ENCODE measurements at regions not wholly inside any gene's neighbourhood (a gene's known extent, or its start where the extent isn't known, plus 50 kb on each side); places are given as distances from the start of the nearest gene placed in this dataset.

GRCh38 chr2:58965602-58966001, 724.5 kb upstream of the FANCL start:
- Histone ChIP-seq H3K9me3 (ENCODE audit: low read length) (no peaks in the 10 kb centered on the region), H3K4me3 (ENCODE audit: low read length) (no peak overlapping the region), H3K9me2 (ENCODE audit: insufficient read depth, low read length) (no peaks in the 10 kb centered on the region), H4K20me1 (ENCODE audit: insufficient read depth) (no peaks in the 10 kb centered on the region), H3K36me3 (ENCODE audit: insufficient read depth, low read length) (no peaks in the 10 kb centered on the region), H3K4me2 (ENCODE audit: low read length) (no peak overlapping the region), H3K9ac (ENCODE audit: low read length) (no peak overlapping the region), H2AFZ (ENCODE audit: low read depth, low read length) (no peak overlapping the region), H3K79me2 (replicated peaks; ENCODE audit: insufficient read depth, low read length) (no peaks in the 10 kb centered on the region), H3F3A (ENCODE audit: insufficient read depth, low read length, poor library complexity, severe bottlenecking) (no peaks in the 10 kb centered on the region), H3K27ac (ENCODE audit: low read length) (no peak overlapping the region), H3K27me3 (ENCODE audit: insufficient read depth, low read depth, low read length) (no peaks in the 10 kb centered on the region)
- TF ChIP-seq EZH2 (IDR thresholded peaks at IDR 0.05; ENCODE audit: borderline replicate concordance, insufficient read depth, low read length, poor library complexity, severe bottlenecking) (no peak), REST (IDR thresholded peaks at IDR 0.05; ENCODE audit: borderline replicate concordance) (no peak), RAD21 (conservative IDR thresholded peaks at IDR 0.05) (no peak), EP300 (conservative IDR thresholded peaks at IDR 0.05; ENCODE audit: poor library complexity, severe bottlenecking) (no peak), CTCF (IDR thresholded peaks at IDR 0.05; ENCODE audit: poor library complexity, severe bottlenecking) (no peak), TAF1 (IDR thresholded peaks at IDR 0.05; ENCODE audit: low read depth) (no peak), POLR2AphosphoS5 (IDR thresholded peaks at IDR 0.05) (no peak), SMC3 (conservative IDR thresholded peaks at IDR 0.05; ENCODE audit: poor library complexity) (no peak), MXI1 (conservative IDR thresholded peaks at IDR 0.05; ENCODE audit: poor library complexity, severe bottlenecking) (no peak)

- Histone ChIP-seq H3K36me3 (ENCODE audit: insufficient read depth, low read length) (no peaks in the 10 kb centered on the region), H3F3A (ENCODE audit: insufficient read depth, low read length, poor library complexity, severe bottlenecking) (no peaks in the 10 kb centered on the region), H3K9me2 (ENCODE audit: insufficient read depth, low read length) (no peaks in the 10 kb centered on the region), H2AFZ (ENCODE audit: low read depth, low read length) (no peak overlapping the region), H3K9ac (ENCODE audit: low read length) (no peak overlapping the region), H3K9me3 (ENCODE audit: low read length) (no peaks in the 10 kb centered on the region), H3K79me2 (replicated peaks; ENCODE audit: insufficient read depth, low read length) (no peaks in the 10 kb centered on the region), H4K20me1 (ENCODE audit: insufficient read depth) (no peaks in the 10 kb centered on the region), H3K4me3 (ENCODE audit: low read length) (no peak overlapping the region), H3K27ac (ENCODE audit: low read length) (no peak overlapping the region), H3K27me3 (ENCODE audit: insufficient read depth, low read depth, low read length) (no peaks in the 10 kb centered on the region), H3K4me2 (ENCODE audit: low read length) (no peak overlapping the region)
- no peak for TF ChIP-seq EZH2 (IDR thresholded peaks at IDR 0.05; ENCODE audit: borderline replicate concordance, insufficient read depth, low read length, poor library complexity, severe bottlenecking)
- TF ChIP-seq TAF1 (IDR thresholded peaks at IDR 0.05; ENCODE audit: low read depth): no peak
- TF ChIP-seq REST (IDR thresholded peaks at IDR 0.05; ENCODE audit: borderline replicate concordance): no peak
Observed at GRCh38 chr2:58959996-58960395, 718.9 kb upstream of the FANCL start.
